ENCODE measurements at regions not wholly inside any gene's neighbourhood (a gene's known extent, or its start where the extent isn't known, plus 50 kb on each side); places are given as distances from the start of the nearest gene placed in this dataset.

DNA sequence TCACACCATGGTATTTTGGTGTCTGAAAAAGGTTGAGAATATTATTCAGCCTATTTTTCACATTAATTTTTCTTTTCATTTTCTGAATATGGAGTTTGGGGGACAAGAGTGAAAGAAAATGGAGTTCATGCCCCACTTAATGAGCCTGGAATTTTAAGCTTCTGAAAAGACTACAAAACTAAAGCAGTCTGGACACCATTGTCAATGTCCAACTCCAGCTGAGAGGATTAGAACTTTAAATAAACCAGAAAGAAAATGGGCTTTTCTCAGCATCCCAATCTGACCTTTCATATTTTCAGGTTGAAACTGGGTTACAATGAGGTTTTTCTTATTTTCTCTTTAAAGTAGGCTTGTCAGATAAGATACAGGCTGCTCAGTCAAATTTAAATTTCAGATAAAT is 207.7 kb downstream of the SLC6A15 start:
- no peak overlapping the region for H3K4me3 ChIP-seq
- intact Hi-C loops (cut with DNase I): no loop called here
- H3K4me1 ChIP-seq: no peaks in the 10 kb centered on the region
- H3K9me3 ChIP-seq: no peaks in the 10 kb centered on the region
- H3K27me3 ChIP-seq: no peaks in the 10 kb centered on the region
- no peak for ATAC-seq
- TF ChIP-seq, protein P1, sequence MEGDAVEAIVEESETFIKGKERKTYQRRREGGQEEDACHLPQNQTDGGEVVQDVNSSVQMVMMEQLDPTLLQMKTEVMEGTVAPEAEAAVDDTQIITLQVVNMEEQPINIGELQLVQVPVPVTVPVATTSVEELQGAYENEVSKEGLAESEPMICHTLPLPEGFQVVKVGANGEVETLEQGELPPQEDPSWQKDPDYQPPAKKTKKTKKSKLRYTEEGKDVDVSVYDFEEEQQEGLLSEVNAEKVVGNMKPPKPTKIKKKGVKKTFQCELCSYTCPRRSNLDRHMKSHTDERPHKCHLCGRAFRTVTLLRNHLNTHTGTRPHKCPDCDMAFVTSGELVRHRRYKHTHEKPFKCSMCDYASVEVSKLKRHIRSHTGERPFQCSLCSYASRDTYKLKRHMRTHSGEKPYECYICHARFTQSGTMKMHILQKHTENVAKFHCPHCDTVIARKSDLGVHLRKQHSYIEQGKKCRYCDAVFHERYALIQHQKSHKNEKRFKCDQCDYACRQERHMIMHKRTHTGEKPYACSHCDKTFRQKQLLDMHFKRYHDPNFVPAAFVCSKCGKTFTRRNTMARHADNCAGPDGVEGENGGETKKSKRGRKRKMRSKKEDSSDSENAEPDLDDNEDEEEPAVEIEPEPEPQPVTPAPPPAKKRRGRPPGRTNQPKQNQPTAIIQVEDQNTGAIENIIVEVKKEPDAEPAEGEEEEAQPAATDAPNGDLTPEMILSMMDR (IDR thresholded peaks at IDR 0.05): no peak
- FAIRE-seq: no peak
- no peak overlapping the region for H3K27ac ChIP-seq
- H3K36me3 ChIP-seq: no peaks in the 10 kb centered on the region
- DNase-seq: no peak

DNA sequence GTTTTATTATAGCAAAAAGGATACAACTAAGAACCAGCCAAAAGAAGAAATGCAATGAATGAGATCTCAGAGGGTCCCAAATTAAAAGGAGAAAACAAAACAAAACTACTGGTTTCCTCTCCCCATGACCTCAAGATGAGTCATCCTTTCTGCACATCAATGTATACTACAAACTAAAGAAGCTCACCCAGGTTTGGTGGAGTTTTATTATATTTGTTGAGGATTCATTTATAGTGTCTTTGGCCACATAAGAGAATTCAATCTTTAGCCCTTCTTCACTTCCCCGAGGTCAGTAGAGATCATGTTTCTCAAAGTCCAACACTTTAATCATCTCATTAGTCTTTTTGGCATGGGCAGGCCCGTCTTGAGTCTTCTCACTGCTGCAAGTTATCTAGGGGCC is 210.6 kb downstream of the SLC6A15 start:
- 34 to 36% methylated on average over 2 of the region's 2 CpGs for WGBS, 2 donors
- intact Hi-C loops (cut with DNase I): no loop called here
- Histone ChIP-seq H3K36me3 (no peaks in the 10 kb centered on the region), H3K4me1 (no peaks in the 10 kb centered on the region), H3K27me3 (no peaks in the 10 kb centered on the region), H3K27ac (no peak overlapping the region), H3K9me3 (no peaks in the 10 kb centered on the region), H3K4me3 (no peak overlapping the region)
- TF ChIP-seq, protein P1 (IDR thresholded peaks at IDR 0.05): no peak
- DNase-seq: no peak
- ATAC-seq: no peak
- FAIRE-seq: no peak

DNA sequence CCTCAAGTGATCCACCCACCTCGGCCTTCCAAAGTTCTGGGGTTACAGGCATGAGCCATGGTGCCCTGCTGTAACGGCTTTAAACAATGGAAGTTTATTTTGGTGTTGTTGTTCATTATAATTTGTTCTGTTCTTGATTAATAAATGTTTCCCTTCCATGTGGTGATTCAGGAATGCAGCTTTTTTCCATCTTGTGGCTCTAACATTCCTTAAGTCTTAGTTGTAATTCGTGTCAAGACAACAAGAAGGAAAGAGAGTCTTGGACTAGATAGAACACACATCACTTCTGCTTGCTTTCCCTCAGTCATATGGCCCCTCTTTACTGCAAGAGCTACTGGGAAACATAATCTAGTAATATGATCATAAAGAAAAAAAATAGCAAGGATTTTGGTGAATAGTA is 211.6 kb downstream of the SLC6A15 start:
- Histone ChIP-seq H3K36me3 (no peaks in the 10 kb centered on the region), H3K9me3 (no peaks in the 10 kb centered on the region), H3K4me3 (no peak overlapping the region), H3K4me1 (no peaks in the 10 kb centered on the region), H3K27ac (no peak overlapping the region), H3K27me3 (no peaks in the 10 kb centered on the region)
- ATAC-seq: no peak
- intact Hi-C loops (cut with DNase I): no loop called here
- no peak for FAIRE-seq
- WGBS, 2 donors: 52 to 61% methylated on average over 3 of the region's 3 CpGs
- TF ChIP-seq, protein P1 (IDR thresholded peaks at IDR 0.05): no peak
- no peak for DNase-seq

DNA sequence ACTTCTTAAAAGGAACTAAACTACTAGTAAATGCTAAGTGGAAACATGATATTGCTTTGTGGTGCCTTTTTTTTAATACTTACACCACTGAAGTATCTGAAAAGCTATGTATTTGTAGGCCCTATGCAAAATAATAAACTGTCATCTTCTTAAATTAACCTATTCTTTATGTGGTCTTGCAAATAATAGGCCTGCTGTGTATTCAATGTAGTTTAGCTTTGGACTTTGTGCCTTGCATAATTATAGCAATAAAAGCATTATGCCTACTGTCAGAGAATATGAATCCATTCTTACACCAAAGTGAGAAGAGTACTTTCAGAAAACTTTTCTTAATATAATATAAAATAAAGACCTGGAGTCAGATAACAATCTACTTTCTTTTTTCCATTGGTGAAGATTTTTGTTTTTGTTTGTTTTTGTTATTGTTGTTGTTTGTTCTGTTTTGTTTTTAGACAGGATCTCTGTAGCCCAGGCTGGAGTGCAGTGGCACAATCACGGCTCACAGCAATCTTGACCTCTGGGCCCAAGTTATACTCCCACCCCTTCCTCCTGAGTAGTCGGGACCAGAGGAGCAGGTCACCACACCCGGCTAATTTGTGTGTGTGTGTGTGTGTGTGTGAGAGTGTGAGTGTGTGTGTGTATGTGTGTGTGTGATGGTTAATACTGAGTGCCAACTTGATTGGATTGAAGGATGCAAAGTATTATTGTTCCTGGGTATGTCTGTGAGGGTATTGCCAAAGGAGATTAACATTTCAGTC is 213.8 kb downstream of the SLC6A15 start:
- intact Hi-C loops (cut with DNase I): no loop called here
- Histone ChIP-seq H3K9me3 (no peaks in the 10 kb centered on the region), H3K27ac (no peak overlapping the region), H3K27me3 (no peaks in the 10 kb centered on the region), H3K4me3 (no peak overlapping the region), H3K4me1 (no peaks in the 10 kb centered on the region), H3K36me3 (no peaks in the 10 kb centered on the region)
- DNase-seq (no peak), FAIRE-seq (no peak), ATAC-seq (no peak)
- TF ChIP-seq, protein P1 (IDR thresholded peaks at IDR 0.05): no peak
- WGBS, 2 donors: 49 to 75% methylated on average over 3 of the region's 3 CpGs

DNA sequence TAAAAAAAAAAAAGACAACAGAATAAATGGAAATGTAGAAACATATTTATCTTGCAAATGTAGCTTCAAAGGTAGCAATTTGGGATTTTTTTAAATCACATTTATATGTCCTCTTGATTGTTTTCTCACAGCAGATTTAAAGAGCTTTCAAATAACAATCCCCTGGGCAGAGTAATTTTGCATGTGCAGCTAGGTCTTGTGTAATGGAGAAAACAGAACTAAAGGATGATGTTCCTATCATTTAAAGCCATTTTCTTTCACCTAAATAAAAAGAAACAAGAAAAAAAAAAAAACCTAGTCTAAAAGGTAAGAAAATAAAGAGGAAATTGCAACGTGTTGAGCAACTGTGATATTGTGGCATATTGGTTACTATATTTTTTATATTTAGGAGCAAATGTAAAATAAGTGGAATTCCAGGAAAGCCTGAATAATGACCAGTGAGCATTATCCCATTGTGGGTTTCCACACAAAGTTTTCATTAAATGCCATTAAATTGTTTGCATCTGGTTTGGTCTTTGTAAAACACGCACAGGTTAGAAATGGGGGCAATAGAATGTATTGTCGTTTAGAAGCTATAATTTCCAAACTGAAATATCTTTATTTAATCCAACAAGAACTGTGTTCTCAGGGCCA is 215.6 kb downstream of the SLC6A15 start:
- DNase-seq: no peak
- FAIRE-seq: no peak
- H3K36me3 ChIP-seq: no peaks in the 10 kb centered on the region
- ATAC-seq: no peak
- 24 to 25% methylated on average over 3 of the region's 3 CpGs for WGBS, 2 donors
- H3K27ac ChIP-seq: no peak overlapping the region
- H3K27me3 ChIP-seq: no peaks in the 10 kb centered on the region
- TF ChIP-seq, protein P1 (IDR thresholded peaks at IDR 0.05): no peak
- intact Hi-C loops (cut with DNase I): no loop called here
- H3K4me3 ChIP-seq: no peak overlapping the region
- H3K9me3 ChIP-seq: no peaks in the 10 kb centered on the region
- no peaks in the 10 kb centered on the region for H3K4me1 ChIP-seq

Data from pancreas (tissue), 10 donors.